NOMO-1 treated with dmso at 0.1 percent for 144 hours (cell line): ENCODE measurements at regions not wholly inside any gene's neighbourhood (a gene's known extent, or its start where the extent isn't known, plus 50 kb on each side); places are given as distances from the start of the nearest gene placed in this dataset.

Experiments used
- DNase-seq: peaks from one replicate; lab custom pipeline; 2025; ENCODE audit not compliant: unreplicated experiment; lab: John Stamatoyannopoulos, UW

DNA sequence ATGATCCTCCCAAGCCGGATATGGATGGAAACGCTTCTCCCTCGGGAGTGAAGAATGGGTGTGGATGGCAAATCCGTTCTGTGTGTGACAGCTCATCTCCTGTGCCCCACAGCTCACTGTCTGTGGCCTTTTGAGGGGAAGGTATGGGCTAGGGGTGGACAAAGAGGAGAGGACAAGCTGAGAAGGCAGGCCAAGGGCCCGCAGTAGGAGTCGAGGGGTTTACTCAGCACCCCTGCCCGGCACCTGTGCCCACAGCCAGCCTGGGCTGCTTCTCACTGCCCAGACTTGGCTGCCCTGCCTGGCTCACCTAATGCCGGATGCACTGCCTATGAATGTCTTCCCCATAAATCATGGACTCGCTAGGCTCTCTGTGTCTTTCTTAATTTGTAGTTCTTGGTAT lies 503.8 kb downstream of the TCERG1L start:
- DNase-seq: no peak

DNA sequence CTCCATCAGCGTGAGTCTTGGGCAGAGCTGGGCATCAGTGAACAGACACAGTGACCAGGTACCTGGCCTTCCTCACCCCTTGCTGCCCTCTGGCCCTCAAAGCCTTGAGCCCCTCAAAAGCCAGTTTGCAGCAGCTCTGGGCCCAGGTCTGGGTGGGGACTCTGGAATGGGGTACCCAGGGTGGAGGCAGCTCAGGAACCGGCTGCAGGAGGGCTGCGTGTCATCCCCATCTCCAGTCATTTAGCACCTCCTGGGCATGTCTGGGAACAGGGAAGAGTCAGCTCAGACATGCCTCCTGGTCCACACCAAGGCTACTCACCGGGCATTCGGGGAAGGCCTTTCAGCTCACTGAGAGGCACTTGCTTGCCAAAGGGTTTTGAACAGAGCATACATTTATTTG lies 503.3 kb downstream of the TCERG1L start:
- no peak for DNase-seq

DNA sequence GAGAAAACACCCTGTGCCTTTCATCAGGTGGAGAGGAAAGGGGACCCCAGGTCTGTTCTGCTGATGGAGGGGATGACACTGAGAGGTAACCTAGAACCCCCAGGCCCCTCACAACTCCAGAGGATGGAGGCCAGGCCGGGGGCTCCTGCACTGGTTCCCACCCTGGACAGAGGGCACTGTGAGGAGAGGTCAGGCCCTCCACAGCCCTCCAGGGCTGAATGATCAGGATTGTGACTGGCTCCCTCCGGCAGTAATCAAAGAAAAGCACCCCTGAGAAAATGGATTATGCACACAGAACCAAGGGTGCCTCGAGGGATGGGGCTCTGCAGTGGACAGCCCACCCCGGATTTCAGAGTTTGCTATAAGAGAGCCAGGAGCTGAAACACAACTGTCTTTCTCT lies 502.8 kb downstream of the TCERG1L start:
- no peak for DNase-seq

DNA sequence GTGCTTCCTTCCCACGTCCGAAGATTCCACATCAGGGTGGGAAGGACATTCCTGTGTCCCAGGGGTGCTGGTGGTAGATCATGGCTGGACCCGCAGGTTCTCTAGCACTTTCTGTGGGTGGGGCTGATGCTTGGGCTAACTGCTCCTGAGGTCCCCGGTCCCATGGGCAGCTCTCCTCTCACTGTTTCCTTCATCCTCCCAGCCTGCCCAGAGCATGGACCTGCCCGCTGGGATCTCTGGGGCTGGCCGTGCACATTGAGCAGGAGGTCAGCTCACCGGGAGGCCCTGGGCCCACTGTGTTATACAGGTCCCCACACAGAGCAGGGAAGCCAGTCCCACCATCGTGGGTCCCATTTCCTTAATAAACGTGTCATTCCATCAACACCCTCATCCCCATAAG lies 502.3 kb downstream of the TCERG1L start:
- no peak for DNase-seq

DNA sequence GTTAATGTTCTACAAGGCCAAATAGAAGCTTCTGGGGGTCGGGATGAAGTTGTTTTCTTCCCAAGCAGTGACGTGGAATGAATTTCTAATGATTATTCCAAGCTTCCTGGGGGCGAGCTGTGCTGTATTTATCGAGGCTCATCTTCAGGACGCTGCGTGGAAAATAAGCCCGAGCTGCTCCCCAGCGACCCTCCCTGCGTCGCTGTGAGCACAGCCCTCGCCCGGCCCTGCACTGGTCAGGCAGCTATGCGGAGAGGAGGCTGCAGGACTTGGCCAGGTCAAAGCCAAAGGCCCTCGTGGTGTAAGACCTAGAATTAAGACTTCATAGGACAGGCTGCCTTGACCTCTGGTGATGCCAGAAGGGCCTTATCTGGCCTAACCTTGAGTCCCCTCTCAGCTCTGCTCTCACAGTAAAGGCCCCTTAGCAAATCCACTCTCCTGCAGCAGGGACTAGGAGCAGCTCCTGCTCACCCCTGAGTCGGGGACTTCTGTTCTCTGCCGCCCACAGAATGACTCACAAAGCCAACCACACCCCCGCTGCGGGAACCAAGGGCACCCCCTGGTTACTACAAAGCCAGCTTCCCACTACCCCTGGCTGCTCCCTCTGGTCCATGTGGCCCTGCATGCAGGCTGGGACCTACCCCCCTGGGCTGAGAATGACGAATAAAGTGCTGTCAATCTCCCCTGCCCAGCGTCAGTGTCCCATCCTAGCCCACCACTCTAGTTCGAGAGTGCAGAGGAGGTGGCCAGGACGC lies 501.6 kb downstream of the TCERG1L start:
- no peak for DNase-seq

GRCh38 chr10:130810856-130811255 lies 500.7 kb downstream of the TCERG1L start:
- no peak for DNase-seq

DNA sequence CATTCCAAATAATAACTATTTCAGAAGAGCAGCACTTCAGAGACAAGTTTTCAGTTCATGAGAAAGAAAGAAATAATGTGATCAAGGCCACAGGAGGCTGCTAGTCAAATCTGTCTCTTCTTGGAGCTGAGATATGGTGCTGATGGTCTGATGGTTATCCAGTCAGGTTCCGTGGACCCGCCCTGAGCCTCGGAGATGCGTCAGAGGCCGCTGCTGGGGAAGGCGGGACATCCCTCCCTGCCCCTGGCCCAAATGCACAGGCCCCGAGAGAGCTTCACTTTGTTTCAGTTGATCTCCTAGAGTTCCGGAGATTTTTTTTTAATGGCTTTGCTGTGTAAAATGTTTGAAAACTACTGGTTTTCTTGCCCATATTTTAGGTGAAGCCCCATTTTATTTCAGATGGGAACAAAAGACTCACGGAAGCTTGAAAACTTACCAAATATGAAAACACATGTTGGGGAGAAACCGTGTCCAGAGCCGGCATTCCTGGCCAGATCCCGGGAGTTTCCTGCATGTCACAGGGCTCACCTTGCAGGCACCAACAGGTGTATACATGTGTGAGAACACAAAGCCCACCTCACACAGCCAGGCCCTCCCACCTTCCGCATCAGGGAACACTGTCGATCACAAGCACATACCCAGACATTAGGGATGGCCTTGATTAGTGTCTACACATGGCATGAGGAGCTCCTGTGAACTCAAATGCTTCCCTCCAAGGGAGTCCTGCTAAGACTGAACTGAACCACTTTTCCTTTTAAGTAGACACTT lies 499.0 kb downstream of the TCERG1L start:
- no peak for DNase-seq

DNA sequence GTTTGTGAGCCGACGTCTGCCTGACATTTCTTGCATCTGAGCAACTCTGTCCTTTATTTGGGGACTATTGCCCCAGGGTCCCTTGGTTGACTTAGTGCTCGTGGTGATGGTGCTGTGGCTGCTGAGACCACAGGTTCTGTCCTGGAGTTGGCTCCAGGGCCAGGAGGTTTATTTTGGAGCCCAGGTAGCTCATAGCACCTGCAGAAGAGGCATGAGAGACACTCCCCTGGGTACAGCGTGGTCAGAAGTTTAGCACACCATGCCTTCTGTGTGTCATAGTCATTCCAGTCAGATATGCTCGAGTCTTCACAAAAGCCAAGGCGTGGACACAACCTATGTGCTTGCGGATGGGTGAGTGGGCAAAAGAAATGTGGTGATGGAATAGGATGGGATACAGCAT lies 496.9 kb downstream of the TCERG1L start:
- DNase-seq: no peak

DNA sequence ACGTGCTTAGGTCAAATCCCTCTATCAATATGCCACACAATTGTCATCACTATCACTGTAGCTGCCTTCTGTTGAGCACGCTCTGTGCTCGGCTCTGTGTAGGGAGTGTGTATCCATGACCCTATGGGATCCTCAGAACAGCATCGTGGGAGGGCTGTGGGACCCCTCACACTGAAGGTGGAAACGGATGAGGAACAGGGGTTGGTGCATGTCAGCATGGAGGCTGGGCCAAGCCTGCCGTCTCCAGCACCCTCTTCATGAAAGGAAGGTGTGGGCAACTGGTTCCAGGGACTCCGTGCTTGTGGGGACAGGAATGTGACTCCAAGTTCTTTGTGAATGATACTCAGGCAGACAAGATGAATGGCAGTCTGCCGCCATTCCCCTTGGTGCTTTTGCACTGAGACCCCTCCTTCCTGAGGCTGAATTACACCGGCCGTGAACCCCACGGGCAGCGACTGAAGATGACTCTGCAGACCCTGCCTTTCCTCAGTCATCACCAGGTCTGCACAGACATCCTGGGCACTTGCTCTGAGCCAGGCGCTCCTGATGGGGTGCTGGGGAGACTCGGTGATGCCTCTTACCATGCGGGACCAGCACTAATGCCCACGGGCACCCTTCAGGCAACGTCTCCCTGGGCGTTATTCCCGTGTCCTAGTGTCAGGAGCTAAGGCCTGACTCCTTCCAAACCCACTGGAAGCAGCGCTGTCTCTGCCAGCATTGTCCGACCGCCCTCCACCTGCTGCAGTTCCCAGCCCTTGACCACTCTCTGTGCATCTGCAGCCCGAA lies 495.2 kb downstream of the TCERG1L start:
- DNase-seq: no peak

- DNase-seq: no peak
These were observed 494.4 kb downstream of the TCERG1L start for GRCh38 chr10:130817046-130817624.

- no peak for DNase-seq
These were observed 493.8 kb downstream of the TCERG1L start for GRCh38 chr10:130817674-130818073.

DNA sequence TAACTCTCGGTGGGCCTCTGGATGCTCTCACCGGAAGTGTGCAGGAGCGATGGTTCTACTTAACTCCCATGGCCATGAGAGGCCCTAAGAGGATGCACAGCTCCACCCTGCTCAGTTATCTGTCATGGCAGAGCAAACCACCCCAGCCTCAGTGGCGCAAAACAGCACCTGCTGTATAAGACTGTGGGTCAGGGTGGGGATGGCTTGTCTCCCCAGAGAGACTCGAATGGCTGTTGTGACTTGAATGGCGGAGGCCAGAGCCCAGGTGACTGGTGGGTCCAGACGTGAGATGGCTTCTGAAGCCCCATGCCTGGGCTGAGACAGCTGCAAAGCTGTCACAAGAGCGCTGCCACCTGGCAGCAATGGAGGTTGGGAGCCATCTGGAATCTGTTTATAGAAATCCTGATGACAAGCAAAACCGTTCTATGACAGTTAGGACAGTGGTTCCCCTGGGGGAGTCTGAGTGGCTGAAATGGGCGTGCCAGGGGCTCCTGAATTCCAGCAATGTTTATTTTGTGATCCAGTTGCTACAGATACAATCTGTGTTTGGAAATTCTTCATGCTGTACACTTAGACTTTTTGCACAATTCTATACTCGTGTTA lies 490.5 kb downstream of the TCERG1L start:
- DNase-seq: no peak

GRCh38 chr10:130824230-130825014 lies 487.1 kb downstream of the TCERG1L start:
- no peak for DNase-seq

- DNase-seq: no peak
These were observed 477.9 kb downstream of the TCERG1L start for GRCh38 chr10:130833596-130833995.

- DNase-seq: no peak
These were observed 477.4 kb downstream of the TCERG1L start for GRCh38 chr10:130834170-130834569.

GRCh38 chr10:130834573-130834972 lies 476.9 kb downstream of the TCERG1L start:
- DNase-seq: no peak

GRCh38 chr10:130835068-130835467 lies 476.5 kb downstream of the TCERG1L start:
- no peak for DNase-seq

DNA sequence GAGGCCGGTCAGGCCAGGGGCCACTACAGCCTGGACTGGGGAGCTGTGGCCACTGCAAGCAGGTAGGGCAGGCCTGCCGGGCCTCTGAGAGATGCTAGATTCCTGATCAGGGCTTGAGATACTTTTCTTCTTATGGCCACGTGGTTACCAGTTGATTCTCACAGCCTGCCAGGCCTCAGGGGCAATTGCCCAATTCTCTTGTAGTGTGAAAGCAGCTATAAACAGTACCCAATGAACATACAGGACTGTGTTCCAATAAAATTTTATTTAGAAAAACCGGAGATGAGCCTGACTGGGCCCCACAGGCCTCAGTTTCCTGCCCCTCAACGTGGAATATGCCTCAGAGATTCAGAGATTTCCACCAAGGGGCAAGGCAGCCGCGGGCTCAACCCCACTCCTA lies 475.2 kb downstream of the TCERG1L start:
- DNase-seq: no peak

- no peak for DNase-seq
These were observed 468.4 kb downstream of the TCERG1L start for GRCh38 chr10:130843051-130843653.

- no peak for DNase-seq
These were observed 467.2 kb downstream of the TCERG1L start for GRCh38 chr10:130844310-130844709.
